Activated CD8-positive, alpha-beta memory T cell treated with anti-CD3 and anti-CD28 coated beads, Interleukin-2, amount 50 U/mL, for 24 hours (primary cell): ENCODE measurements at regions not wholly inside any gene's neighbourhood (a gene's known extent, or its start where the extent isn't known, plus 50 kb on each side); places are given as distances from the start of the nearest gene placed in this dataset.

ENCODE experiments used
- DNase-seq: peaks from one replicate; pipeline ENCODE4 v3.0.0-alpha.2; 2020; ENCODE audit errors: extremely low read depth

DNA sequence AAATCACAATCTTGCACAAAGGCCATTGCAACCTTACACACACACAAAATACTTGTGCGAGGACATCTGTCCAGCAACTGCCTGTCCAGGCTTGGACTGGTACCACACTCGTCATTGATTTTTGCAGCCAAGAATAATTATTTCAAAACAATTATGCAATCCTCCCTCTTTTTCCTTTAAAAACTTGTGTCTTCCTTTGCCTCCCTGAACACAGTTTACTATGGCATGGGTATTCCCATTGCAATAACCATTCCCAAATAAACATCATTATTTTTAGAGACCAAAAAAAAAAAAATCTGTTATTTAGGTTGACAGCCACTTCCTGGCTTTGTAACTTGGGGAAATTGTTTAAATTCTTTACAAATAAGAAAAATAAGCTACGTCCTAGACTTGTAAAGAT lies 54.0 kb downstream of the C11orf91 start:
- DNase-seq, result no peak

GRCh38 chr11:33646168-33646567 lies 54.5 kb downstream of the C11orf91 start:
- no peak for DNase-seq

- no peak for DNase-seq
Observed at GRCh38 chr11:33645686-33646085, 54.9 kb downstream of the C11orf91 start.

GRCh38 chr11:33643167-33643824 lies 57.3 kb downstream of the C11orf91 start:
- DNase-seq, result no peak

GRCh38 chr11:33642461-33643166 lies 58.0 kb downstream of the C11orf91 start:
- DNase-seq, result no peak

- DNase-seq, result no peak
Observed at GRCh38 chr11:33640730-33641371, 59.8 kb downstream of the C11orf91 start.

- no peak for DNase-seq
Observed at GRCh38 chr11:33638608-33639007, 62.0 kb downstream of the C11orf91 start.

GRCh38 chr11:33636104-33636503 lies 64.5 kb downstream of the C11orf91 start:
- no peak for DNase-seq

DNA sequence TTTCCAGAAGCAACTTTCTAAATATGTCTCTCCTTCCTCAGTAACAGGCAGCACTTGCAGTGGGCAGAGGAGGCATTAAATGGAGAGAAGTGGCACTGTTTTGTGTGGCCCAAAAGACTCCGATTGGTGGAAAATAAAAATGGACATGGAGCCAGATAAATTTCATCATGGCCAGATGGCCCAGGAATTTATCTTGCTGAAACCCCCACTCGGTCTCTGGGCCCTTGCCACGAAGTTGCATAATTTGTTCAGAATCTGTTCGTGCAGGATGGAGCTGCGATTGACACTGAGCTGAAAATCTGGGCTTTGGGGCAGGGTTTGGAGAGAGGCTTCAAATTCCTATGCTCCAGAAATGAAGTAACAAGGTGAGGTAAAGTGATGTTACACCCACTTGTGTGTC lies 65.5 kb downstream of the C11orf91 start:
- no peak for DNase-seq

GRCh38 chr11:33634291-33634834 lies 66.3 kb downstream of the C11orf91 start:
- DNase-seq, result no peak

- no peak for DNase-seq
Observed at GRCh38 chr11:33633251-33634003, 67.2 kb downstream of the C11orf91 start.

DNA sequence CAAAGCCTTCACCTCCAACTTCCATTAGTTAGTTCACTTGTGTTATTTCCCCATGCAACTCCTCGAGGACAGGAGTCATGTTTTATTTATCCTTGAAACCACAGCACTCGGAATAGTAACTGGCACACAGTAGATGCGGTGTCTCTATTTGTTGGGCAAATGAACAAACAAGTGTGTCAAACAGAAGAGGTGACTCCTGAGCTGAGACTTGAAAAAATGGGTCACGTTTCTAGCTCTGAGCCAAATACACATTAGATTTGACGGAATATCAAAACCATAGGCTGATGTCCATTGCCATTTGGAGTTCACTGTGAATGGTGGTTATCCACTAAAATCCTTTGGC lies 68.9 kb downstream of the C11orf91 start:
- no peak for DNase-seq

DNA sequence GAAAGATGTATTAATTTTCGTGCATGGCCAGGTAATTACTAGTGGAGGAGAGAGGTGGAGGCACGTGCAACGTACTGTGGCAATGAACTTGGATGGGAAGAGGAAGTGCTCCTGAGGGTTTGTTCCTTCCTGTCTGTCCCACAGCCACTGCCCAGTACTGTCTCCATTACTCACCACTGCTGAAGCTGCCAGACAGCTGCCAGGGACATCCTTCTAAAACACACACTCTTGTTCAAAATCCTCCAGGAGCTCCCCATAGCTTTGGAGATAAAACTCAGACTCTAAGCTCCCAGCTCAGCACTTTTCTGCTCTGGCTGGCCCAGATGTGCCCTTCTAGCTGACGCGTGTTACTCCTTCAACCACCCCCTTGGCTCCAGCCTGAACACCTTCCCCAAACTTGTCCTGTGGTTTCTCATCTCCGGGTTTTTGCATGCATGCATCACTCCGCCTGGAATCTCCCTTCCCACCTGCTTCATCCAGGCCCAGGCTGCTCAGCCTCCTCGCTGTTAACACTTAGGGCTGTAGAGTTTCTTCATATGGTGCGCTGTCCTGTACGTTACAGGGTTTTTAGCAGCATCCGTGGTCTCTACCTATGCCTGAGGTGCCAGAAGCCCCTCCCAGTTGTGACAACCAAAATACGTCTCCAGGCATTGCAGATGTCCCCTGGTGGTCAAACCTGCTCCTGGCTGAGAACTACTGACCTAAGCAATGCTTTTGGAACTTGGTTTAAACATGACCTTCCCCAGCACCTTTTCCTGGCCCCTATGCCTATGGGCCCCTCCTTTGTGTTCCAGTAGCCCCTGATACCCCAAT lies 69.5 kb downstream of the C11orf91 start:
- no peak for DNase-seq

DNA sequence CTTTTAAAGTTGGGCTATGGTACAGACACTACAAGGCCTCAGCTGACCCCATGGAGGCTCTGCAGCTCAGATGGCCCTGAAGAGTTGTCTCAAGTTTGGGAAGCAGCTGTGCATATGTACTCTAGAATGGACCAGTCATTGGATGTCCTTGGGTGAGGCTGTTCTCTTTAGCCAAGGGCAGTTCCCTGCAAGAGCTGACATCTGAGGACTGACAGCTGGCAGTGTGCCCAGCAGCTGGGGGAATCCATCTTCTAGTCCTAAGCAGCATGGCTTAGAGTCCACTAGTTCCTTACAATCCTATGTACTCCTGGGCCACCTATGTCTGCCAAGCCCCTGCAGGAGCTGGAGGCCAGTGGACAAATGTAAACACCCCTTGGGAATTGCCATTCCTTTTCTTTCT lies 76.5 kb downstream of the C11orf91 start:
- DNase-seq, result no peak

- DNase-seq, result no peak
Observed at GRCh38 chr11:33622806-33623205, 77.8 kb downstream of the C11orf91 start.

DNA sequence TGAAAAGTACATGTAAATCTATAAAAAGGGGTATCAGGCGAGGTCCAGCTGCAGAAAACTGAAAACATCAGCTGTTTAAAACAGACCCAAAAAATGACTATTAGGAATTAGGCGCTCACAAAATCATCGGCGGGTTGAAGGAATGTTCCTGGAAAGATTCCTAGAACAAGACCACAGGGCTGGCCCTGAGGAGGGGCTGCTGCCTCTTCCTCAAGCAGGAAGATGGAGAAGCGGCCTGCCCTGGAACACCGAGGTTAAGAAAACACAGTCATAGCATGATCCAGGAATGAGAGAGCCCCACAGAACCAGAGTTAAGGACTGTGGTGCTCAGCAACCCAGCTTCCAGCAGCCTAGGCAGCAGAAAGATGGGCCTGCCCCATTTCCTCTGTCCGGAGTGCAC lies 78.4 kb downstream of the C11orf91 start:
- DNase-seq, result no peak

GRCh38 chr11:33620423-33621171 lies 80.0 kb downstream of the C11orf91 start:
- no peak for DNase-seq

DNA sequence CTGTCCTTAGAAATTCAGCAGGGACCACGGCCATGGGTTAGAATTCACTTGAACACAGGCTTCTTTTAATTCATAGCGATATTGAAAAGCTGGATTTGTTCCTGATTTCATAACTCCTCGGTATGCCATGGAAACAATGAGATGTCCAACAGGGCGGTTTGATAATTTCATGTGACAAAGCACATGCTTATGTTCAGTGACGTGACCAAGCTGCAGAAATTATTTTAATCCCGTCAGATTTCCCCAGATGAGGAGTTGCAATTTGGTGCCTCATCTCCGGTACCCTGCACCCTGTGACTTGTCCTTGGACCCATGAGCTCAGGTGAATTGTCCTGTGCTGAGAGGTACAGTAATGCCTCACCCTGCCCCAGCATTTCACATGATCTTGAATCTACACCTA lies 81.7 kb downstream of the C11orf91 start:
- DNase-seq, result no peak

GRCh38 chr11:33618351-33618710 lies 82.3 kb downstream of the C11orf91 start:
- no peak for DNase-seq

DNA sequence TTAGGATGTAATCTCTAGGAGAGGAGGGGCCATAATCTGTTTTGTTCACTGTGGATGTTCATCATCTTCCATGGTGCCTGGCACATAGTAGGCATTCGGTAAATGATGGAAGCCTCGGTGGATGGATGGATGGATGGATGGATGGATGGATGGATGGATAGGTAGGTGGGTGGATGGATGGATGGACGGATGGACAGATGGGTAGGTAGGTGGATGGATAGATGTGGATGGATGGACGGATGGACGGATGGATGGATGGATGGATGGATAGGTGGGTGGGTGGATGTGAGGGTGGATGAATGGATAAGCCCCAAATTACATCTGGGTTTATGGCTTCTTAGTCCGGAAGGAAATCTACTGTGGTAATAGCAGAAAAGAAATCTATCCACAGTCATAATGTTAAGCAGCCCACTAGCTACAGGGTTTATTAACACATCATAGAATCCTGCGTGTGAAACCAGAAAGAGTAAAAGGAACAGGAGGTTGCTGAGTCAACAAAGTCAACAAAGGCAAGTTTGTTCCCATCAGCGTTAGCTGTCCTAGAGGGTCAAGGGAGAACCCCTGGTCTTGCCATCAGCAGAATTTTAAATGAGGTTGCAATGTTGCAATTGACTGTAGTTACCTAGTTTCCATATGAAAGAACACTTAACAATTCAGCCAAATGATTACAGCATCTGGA lies 82.8 kb downstream of the C11orf91 start:
- no peak for DNase-seq
